Ovary (tissue), 3 donors: ENCODE measurements at regions not wholly inside any gene's neighbourhood (a gene's known extent, or its start where the extent isn't known, plus 50 kb on each side); places are given as distances from the start of the nearest gene placed in this dataset.

Source experiments
- CTCF ChIP-seq, 3 donors: fragments of 450-650 bp in 2 of 3; fragments of 200-600 bp in 1 of 3; IDR thresholded peaks; one replicate each; pipeline versions ENCODE4 v1.5.1 to v1.8.0; 2016 to 2022; ENCODE audit warnings: antibody characterized with exemption in 3 of 3, mild to moderate bottlenecking in 1 of 3
- EP300 ChIP-seq: sonication (generic); formaldehyde crosslinking; IDR thresholded peaks from one replicate; pipeline ENCODE4 v1.6.1; 2017; ENCODE audit warnings: antibody characterized with exemption
- donor health status: DM: no; HTN: no; CAD: no.

GRCh38 chr11:115716601-115717529, 212.7 kb upstream of the CADM1 start:
- no peak for TF ChIP-seq EP300
- no peak for TF ChIP-seq CTCF (IDR thresholded peaks at IDR 0.05)
